ENCODE measurements at regions not wholly inside any gene's neighbourhood (a gene's known extent, or its start where the extent isn't known, plus 50 kb on each side); places are given as distances from the start of the nearest gene placed in this dataset.

DNA sequence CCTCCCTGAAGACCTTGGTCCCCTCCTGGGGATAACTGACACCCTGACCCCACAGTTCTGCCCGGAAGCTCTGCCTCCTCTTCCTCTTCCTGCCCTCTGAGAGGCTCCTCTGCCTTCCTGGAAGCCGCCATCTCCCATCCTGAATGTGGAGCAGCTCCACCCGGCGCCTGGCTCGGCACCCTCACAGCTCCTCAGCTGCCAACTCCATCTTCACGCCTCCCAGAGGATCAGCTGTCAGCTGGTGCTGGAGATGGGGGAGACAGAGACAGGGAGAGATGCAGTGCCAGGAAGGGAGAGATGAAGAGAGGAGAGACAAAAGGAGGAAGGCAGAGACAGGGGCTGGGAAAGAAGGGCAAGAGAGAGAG lies 210.4 kb upstream of the CSF3R start:
- DNase-seq (ENCODE audit: low read depth, low spot score): no peak
- H3K4me3 ChIP-seq (ENCODE audit: low read depth, low read length): no peak overlapping the region
- TF ChIP-seq, protein P1, sequence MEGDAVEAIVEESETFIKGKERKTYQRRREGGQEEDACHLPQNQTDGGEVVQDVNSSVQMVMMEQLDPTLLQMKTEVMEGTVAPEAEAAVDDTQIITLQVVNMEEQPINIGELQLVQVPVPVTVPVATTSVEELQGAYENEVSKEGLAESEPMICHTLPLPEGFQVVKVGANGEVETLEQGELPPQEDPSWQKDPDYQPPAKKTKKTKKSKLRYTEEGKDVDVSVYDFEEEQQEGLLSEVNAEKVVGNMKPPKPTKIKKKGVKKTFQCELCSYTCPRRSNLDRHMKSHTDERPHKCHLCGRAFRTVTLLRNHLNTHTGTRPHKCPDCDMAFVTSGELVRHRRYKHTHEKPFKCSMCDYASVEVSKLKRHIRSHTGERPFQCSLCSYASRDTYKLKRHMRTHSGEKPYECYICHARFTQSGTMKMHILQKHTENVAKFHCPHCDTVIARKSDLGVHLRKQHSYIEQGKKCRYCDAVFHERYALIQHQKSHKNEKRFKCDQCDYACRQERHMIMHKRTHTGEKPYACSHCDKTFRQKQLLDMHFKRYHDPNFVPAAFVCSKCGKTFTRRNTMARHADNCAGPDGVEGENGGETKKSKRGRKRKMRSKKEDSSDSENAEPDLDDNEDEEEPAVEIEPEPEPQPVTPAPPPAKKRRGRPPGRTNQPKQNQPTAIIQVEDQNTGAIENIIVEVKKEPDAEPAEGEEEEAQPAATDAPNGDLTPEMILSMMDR (IDR thresholded peaks at IDR 0.05; ENCODE audit: low read depth, low read length): no peak
- in situ Hi-C loops (cut with HindIII; ENCODE audit: low sequenced_read_pairs): no loop called here

DNA sequence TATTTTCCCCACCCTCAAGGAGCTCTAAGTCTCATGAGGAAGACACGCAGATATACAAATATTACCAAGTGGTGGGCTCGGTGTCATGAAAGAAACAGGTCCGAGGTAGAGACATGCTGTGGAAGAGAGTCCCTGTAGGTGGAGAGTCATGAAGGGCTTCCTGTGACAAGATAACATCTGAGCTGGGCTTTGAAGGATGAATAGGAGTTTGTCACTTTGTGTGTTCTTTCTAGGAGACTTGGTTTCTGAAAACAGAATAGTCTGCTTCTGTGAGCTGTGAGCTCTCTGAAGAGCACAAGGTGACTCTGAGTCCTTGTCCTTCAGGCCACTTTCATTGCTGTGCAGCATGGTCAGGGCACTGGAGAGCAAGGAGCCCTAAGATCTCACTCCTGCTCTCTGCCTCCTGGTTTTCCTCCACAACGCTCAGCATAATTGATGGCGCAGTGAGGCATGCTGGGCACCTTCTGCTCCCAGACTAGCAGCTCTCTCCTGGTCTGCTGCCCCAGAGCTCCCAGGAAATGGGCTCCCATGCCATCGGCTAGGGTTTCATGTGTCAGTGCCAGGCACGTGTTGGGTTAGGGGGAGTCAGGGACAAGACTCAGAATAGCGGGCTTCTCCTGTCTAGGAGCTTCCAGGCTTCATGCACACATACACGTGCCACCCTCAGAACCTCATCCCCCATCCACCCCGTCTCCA lies 209.9 kb upstream of the CSF3R start:
- DNase-seq (ENCODE audit: low read depth, low spot score): no peak
- TF ChIP-seq, protein P1 (IDR thresholded peaks at IDR 0.05; ENCODE audit: low read depth, low read length): no peak
- H3K4me3 ChIP-seq (ENCODE audit: low read depth, low read length): no peak overlapping the region
- in situ Hi-C loops (cut with HindIII; ENCODE audit: low sequenced_read_pairs): no loop called here

- in situ Hi-C loops (cut with HindIII; ENCODE audit: low sequenced_read_pairs): no loop called here
- TF ChIP-seq, protein P1 (IDR thresholded peaks at IDR 0.05; ENCODE audit: low read depth, low read length): no peak
- DNase-seq (ENCODE audit: low read depth, low spot score): no peak
- H3K4me3 ChIP-seq (ENCODE audit: low read depth, low read length): no peak overlapping the region
Observed at GRCh38 chr1:36691374-36691773, 208.7 kb upstream of the CSF3R start.

DNA sequence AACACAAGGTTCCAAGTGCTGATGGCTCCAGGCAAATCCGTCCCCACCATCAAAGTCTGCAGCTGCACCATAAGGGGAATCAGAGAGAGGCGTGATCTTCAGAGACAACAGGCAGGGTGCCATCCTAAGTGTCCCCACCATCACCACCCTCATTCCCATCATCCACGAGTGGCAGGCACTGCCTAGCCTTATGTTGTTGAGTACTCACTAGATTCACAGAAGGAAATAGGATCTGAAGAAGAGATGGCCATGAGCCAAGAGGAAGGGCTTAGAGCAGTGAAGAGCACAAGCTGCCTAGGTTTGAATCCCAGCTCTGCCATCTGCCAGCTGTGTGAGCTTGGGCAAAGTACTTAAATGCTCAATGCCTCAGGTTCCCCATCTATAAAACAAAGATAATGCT lies 207.3 kb upstream of the CSF3R start:
- TF ChIP-seq, protein P1 (IDR thresholded peaks at IDR 0.05; ENCODE audit: low read depth, low read length): no peak
- no peak overlapping the region for H3K4me3 ChIP-seq (ENCODE audit: low read depth, low read length)
- DNase-seq (ENCODE audit: low read depth, low spot score): no peak
- in situ Hi-C loops (cut with HindIII; ENCODE audit: low sequenced_read_pairs): no loop called here

- in situ Hi-C loops (cut with HindIII; ENCODE audit: low sequenced_read_pairs): no loop called here
- TF ChIP-seq, protein P1 (IDR thresholded peaks at IDR 0.05; ENCODE audit: low read depth, low read length): no peak
- DNase-seq (ENCODE audit: low read depth, low spot score): no peak
- no peak overlapping the region for H3K4me3 ChIP-seq (ENCODE audit: low read depth, low read length)
Observed at GRCh38 chr1:36687312-36687711, 204.6 kb upstream of the CSF3R start.

DNA sequence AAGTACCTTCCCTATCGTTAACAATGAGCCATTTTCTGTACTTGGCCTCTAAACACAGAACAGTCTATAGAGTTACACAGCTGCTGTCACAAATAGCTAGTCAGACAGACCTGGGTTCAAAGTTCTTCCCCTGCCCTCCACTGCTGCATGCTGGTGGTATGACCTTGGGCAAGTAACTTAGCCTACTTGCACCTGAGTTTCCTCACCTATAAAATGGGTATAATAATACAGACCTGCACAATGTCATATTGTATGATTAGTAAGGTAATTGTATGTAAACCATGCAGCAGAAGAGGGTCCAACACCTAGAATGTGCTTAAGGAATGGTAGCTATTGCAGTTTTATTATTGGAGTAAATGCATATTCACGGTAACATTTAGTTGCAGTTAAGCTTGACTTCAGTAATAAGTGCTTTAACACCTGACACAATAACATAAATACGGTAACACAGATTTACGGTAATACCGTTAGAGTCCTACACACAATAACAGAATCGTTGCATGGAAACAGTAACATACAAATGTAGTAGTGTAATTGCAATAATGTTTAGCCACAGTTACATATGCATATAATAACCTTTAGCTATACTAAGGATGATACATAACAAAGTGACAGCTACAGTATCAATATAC lies 193.3 kb upstream of the CSF3R start:
- in situ Hi-C loops (cut with HindIII; ENCODE audit: low sequenced_read_pairs): no loop called here

More for the DNA sequence above, 193.3 kb upstream of the CSF3R start:
- H3K4me3 ChIP-seq (ENCODE audit: low read depth, low read length): no peak overlapping the region
- TF ChIP-seq, protein P1 (IDR thresholded peaks at IDR 0.05; ENCODE audit: low read depth, low read length): no peak
- DNase-seq (ENCODE audit: low read depth, low spot score): no peak
